ENCODE measurements at regions not wholly inside any gene's neighbourhood (a gene's known extent, or its start where the extent isn't known, plus 50 kb on each side); places are given as distances from the start of the nearest gene placed in this dataset.

- ATAC-seq (no peak), FAIRE-seq (no peak), DNase-seq (ENCODE audit: low spot score) (no peak)
- Histone ChIP-seq H3K4me3 (replicated peaks in 1 of 3; ENCODE audit: insufficient read depth in 1 of 3, low read depth in 2 of 3, low read length in 3 of 3) (no peak overlapping the region), H3K9ac (ENCODE audit: insufficient read depth, low read depth, low read length) (no peak overlapping the region), H4K20me1 (ENCODE audit: insufficient read depth, low read length) (no peaks in the 10 kb centered on the region), H3K27ac (ENCODE audit: extremely low read length, insufficient read depth, low read length) (no peak overlapping the region), H3K27me3 (ENCODE audit: control insufficient read depth in 1 of 2, insufficient read depth in 2 of 2, low read length in 2 of 2) (no peaks in the 10 kb centered on the region; a peak in 1 of 5 replicates), H3K9me3 (ENCODE audit: low read length) (no peaks in the 10 kb centered on the region), H3K36me3 (replicated peaks in 1 of 2; ENCODE audit: control insufficient read depth in 1 of 2, insufficient read depth in 2 of 2, low read length in 2 of 2) (no peaks in the 10 kb centered on the region), H3K4me1 (ENCODE audit: insufficient read depth, low read length) (no peaks in the 10 kb centered on the region), H3K79me2 (ENCODE audit: insufficient read depth, low read length) (no peaks in the 10 kb centered on the region), H3K4me2 (ENCODE audit: low read depth, low read length) (no peak overlapping the region), H2AFZ (ENCODE audit: low read length) (no peak overlapping the region)
- CTCF ChIA-PET (ENCODE audit: low intra/inter-chr PET ratio, low total read pairs) = no interaction called here
- TF ChIP-seq ZKSCAN1 (IDR thresholded peaks at IDR 0.05; ENCODE audit: low read length) (no peak), PRDM10 (CRISPR knock-in tag; IDR thresholded peaks at IDR 0.05; ENCODE audit: low read depth) (no peak), U2AF1 (optimal IDR thresholded peaks at IDR 0.05; ENCODE audit: low read depth, low read length) (no peak), MAFF (IDR thresholded peaks at IDR 0.05; ENCODE audit: low read depth, low read length) (no peak), EEA1 (CRISPR knock-in tag; IDR thresholded peaks at IDR 0.05; ENCODE audit: borderline replicate concordance) (no peak), ZNF510 (CRISPR knock-in tag; IDR thresholded peaks at IDR 0.05; ENCODE audit: low read depth) (no peak), ZNF446 (CRISPR knock-in tag; IDR thresholded peaks at IDR 0.05) (no peak), ATM (IDR thresholded peaks at IDR 0.05; ENCODE audit: borderline replicate concordance) (no peak), ZNF460 (CRISPR knock-in tag; IDR thresholded peaks at IDR 0.05; ENCODE audit: borderline replicate concordance) (no peak)
- TF ChIP-seq, protein P1, sequence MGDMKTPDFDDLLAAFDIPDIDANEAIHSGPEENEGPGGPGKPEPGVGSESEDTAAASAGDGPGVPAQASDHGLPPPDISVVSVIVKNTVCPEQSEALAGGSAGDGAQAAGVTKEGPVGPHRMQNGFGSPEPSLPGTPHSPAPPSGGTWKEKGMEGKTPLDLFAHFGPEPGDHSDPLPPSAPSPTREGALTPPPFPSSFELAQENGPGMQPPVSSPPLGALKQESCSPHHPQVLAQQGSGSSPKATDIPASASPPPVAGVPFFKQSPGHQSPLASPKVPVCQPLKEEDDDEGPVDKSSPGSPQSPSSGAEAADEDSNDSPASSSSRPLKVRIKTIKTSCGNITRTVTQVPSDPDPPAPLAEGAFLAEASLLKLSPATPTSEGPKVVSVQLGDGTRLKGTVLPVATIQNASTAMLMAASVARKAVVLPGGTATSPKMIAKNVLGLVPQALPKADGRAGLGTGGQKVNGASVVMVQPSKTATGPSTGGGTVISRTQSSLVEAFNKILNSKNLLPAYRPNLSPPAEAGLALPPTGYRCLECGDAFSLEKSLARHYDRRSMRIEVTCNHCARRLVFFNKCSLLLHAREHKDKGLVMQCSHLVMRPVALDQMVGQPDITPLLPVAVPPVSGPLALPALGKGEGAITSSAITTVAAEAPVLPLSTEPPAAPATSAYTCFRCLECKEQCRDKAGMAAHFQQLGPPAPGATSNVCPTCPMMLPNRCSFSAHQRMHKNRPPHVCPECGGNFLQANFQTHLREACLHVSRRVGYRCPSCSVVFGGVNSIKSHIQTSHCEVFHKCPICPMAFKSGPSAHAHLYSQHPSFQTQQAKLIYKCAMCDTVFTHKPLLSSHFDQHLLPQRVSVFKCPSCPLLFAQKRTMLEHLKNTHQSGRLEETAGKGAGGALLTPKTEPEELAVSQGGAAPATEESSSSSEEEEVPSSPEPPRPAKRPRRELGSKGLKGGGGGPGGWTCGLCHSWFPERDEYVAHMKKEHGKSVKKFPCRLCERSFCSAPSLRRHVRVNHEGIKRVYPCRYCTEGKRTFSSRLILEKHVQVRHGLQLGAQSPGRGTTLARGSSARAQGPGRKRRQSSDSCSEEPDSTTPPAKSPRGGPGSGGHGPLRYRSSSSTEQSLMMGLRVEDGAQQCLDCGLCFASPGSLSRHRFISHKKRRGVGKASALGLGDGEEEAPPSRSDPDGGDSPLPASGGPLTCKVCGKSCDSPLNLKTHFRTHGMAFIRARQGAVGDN (CRISPR knock-in tag; IDR thresholded peaks at IDR 0.05) = no peak
- 46% methylated on average over 7 of the region's 7 CpGs for WGBS (ENCODE audit: low lambda C conversion rate)
- no TSS peak for BruUV-seq (replicated peaks)
- in situ Hi-C loops (cut with HindIII; ENCODE audit: extremely low pct_ligation_motif_present, low pct_unique_long_range_greater_than_20kb) = no loop called here
- POLR2A ChIA-PET = no interaction called here
- intact Hi-C loops (cut with micrococcal nuclease; ENCODE audit: unreplicated experiment) = no loop called here
These were observed 140.1 kb upstream of the BEND6 start for GRCh38 chr6:56814802-56815201.

Measured in HepG2 (cell line).